ENCODE measurements at regions not wholly inside any gene's neighbourhood (a gene's known extent, or its start where the extent isn't known, plus 50 kb on each side); places are given as distances from the start of the nearest gene placed in this dataset.

DNA sequence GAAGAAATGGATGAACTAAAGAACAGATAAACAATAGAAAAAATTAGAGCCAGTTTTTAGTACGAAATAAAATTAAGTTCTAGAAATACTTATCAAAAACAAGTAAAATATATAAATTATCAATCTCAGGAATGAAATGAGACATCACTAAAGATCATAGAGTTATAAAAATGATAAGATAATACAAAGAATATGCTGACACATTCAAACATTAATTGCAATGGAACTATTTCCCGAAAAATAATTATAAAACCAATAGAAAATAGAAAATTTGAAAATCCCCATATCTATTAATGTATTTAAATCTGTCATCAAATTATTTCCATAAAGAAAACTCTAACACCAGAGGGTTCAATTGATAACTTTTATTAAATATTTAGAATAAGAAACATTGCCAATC, 458.1 kb upstream of the MBL2 start:
- TF ChIP-seq CTCF (IDR thresholded peaks at IDR 0.05; ENCODE audit: low read length) (no peak), EZH2 (IDR thresholded peaks at IDR 0.05; ENCODE audit: borderline replicate concordance, low read length) (no peak)

Measured in OCI-LY1 (cell line).